HG03520 (cell line): ENCODE measurements at regions not wholly inside any gene's neighbourhood (a gene's known extent, or its start where the extent isn't known, plus 50 kb on each side); places are given as distances from the start of the nearest gene placed in this dataset.
"Not testable (repeated sequence)": the region's sequence is repeated elsewhere in the genome, so short reads cannot be mapped to it uniquely, and the experiment has no call there.

Experiments
- ATAC-seq: cut with Tn5 transposase; IDR thresholded peaks from one replicate; pipeline ENCODE4 v1.9.1; 2021; ENCODE audit warnings: mild to moderate bottlenecking, moderate library complexity; ENCODE audit not compliant: unreplicated experiment

- ATAC-seq = no peak
Observed at GRCh38 chr18:43710135-43710534, 432.8 kb upstream of the SYT4 start.

GRCh38 chr18:43714343-43715010, 437.2 kb upstream of the SYT4 start:
- no peak for ATAC-seq

- ATAC-seq = no peak
Observed at GRCh38 chr18:43719267-43719795, 442.0 kb upstream of the SYT4 start.

GRCh38 chr18:43720041-43720440, 442.8 kb upstream of the SYT4 start:
- ATAC-seq = no peak

- no peak for ATAC-seq
Observed at GRCh38 chr18:43735570-43735969, 458.3 kb upstream of the SYT4 start.

- ATAC-seq = no peak
Observed at GRCh38 chr18:43744960-43745745, 467.9 kb upstream of the SYT4 start.

GRCh38 chr18:43751203-43751602, 473.9 kb upstream of the SYT4 start:
- ATAC-seq = no peak

GRCh38 chr18:43751835-43752234, 474.5 kb upstream of the SYT4 start:
- no peak for ATAC-seq

- no peak for ATAC-seq
Observed at GRCh38 chr18:43757273-43757672, 480.0 kb upstream of the SYT4 start.

- no peak for ATAC-seq
Observed at GRCh38 chr18:43758734-43759133, 481.4 kb upstream of the SYT4 start.

GRCh38 chr18:43760010-43760409, 482.7 kb upstream of the SYT4 start:
- ATAC-seq = no peak

- no peak for ATAC-seq
Observed at GRCh38 chr18:43772907-43773306, 495.6 kb upstream of the SYT4 start.

- ATAC-seq = no peak
Observed at GRCh38 chr18:43774497-43774896, 497.2 kb upstream of the SYT4 start.

GRCh38 chr18:43775591-43775990, 498.3 kb upstream of the SYT4 start:
- no peak for ATAC-seq

GRCh38 chr18:43776997-43777396, 499.7 kb upstream of the SYT4 start:
- no peak for ATAC-seq

- ATAC-seq = no peak
Observed at GRCh38 chr18:43777636-43778304, 500.5 kb upstream of the SYT4 start.

- no peak for ATAC-seq
Observed at GRCh38 chr18:43780782-43781340, 503.6 kb upstream of the SYT4 start.

- no peak for ATAC-seq
Observed at GRCh38 chr18:43785158-43785557, 507.9 kb upstream of the SYT4 start.

GRCh38 chr18:43786893-43787292, 509.6 kb upstream of the SYT4 start:
- no peak for ATAC-seq

GRCh38 chr18:43787721-43788120, 510.4 kb upstream of the SYT4 start:
- not testable (repeated sequence) for ATAC-seq

- ATAC-seq = no peak
Observed at GRCh38 chr18:43789234-43790000, 512.1 kb upstream of the SYT4 start.
